NCI-H2107 treated with DMSO at 0.1 percent for 48 hours (cell line): ENCODE measurements at regions not wholly inside any gene's neighbourhood (a gene's known extent, or its start where the extent isn't known, plus 50 kb on each side); places are given as distances from the start of the nearest gene placed in this dataset.

ENCODE experiments used
- DNase-seq: peaks from one replicate; lab custom pipeline; 2025; ENCODE audit not compliant: unreplicated experiment; lab: John Stamatoyannopoulos, UW

DNA sequence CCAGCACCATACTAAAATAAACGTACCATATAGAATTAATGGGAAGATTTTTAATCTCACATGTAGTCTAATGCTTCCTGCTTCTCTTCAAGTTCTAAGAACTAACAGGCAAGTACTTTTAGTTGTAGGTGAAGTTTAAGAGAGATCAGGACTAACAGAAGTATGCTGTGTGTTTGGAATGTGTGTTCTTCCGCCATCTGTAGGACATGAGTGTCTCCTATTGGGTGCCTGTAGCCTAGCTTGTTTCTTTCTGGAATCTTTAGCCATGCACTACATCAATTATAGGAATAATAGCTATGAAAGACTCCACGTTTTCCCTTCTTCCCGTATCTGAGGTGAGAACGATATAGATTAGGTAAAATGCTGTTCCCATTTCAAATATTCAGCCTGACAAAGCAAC lies 140.2 kb upstream of the AHR start:
- DNase-seq = no peak

DNA sequence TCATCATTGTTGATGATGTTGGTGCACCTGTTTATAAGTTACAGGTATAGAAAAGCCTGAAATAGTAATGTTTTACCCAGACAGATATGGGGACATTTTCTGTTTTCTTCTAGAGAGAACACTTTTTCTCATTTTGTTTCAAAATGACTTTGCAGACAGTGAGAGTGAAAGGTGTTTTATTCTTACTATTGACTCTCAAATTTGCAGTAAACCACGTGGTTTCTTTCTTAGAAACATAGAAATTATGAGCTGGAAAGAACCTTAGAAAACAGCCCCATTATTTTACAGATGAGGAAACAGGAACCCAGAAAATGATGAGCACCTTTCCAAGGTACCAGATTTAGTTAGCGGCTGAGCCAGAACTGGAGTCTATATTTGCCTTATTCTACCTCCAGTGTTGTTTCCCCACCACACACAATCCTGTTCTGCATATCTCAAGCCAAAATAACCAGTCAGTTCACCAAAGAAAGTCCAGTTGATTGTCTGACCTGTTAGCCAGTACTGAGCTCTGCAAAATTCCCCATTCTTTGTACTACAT lies 138.9 kb upstream of the AHR start:
- DNase-seq = no peak

DNA sequence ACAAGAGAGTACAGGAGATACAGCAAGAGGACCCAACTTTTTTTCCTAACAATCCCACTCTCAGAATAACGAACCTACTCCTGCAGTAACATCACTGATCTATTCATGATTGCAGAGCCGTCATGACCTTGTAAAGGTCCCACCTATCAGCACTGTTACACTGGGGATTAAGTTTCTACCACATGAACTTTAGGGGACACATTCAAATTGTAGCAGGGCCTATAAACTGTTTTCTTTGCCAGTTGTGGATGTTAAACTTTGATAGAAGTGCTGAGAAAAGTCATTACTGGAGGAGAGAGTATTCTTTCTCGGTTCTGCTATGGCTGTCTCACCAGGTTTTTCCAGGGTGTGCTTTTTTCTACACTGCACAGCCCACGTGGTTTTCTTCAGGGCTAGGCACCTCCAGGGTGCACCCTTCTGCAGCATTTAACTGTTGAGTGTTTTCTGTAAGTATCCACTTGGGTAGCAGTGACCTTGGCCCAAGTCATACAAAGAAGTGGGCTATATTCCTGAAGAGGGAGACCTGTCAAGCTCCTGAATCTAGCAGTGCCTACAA lies 131.6 kb upstream of the AHR start:
- no peak for DNase-seq

- no peak for DNase-seq
These were observed 130.0 kb upstream of the AHR start for GRCh38 chr7:17168416-17168815.

DNA sequence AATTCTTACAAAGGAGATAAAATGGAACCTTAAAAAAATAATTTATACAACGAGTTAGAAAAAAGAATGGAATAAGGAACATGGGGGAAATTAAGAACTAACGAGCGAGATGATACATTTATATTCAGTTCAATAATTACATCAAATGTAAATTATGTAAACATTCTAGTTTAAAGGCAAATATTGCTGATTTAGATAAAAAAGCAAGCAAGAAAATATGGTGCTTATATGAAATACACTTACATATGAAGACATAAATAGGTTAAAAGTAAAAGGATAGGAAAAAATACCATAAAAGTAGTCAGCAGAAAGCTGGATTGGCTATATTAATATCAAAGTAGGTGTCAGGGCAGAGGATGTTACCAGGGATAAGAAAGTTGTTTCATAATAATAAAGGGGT lies 127.0 kb upstream of the AHR start:
- no peak for DNase-seq

DNA sequence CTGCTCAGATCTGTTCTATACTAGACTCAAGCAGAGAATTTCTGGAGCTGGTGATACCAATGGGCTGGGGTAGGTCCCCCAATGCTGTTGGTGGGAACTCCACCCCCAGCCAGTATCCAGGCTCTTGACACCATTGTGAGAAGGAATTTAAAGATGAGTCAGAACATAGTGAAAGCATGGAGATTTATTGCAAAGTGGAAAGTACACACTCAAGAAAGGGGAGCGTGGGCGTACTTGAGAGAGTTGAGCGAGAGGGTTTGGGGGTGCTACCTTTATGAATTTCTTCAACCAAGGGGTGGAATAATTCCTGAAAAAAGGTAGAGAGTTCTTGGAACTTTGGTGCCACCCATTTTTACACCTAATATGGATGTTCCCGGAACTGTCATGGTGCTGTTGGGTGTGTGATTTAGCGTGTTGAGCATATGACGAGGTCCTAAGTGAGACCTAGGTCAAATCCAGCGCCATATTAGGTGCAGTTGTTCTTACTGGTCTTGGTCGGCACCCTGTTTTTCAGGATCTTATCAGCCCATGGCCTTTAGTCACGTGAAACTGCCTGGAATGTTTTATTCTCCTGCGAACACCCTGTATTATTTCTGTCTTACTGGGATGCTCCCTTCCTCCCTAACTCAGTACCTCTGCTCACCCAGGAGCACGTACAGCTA lies 122.0 kb upstream of the AHR start:
- no peak for DNase-seq

- no peak for DNase-seq
These were observed 119.9 kb upstream of the AHR start for GRCh38 chr7:17178545-17178944.

DNA sequence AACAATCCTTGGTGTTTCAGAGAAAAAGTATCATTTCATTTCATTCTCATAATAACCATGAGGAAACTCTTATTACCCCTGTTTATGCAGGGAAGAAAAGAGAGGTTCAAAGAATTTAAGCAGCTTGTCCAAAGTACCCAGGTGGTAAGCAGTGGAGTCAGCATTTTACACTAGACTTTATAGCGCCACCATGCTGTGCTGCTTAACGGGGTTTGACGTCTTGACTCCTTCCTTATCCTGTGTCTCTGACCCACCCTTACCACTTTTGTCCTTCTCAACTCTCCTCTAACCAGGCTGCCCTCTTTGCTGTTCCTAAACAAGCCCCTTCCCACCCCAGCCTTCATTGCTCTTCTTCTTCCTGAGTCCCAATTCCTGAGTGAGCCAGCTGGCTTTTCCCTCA lies 117.0 kb upstream of the AHR start:
- no peak for DNase-seq

DNA sequence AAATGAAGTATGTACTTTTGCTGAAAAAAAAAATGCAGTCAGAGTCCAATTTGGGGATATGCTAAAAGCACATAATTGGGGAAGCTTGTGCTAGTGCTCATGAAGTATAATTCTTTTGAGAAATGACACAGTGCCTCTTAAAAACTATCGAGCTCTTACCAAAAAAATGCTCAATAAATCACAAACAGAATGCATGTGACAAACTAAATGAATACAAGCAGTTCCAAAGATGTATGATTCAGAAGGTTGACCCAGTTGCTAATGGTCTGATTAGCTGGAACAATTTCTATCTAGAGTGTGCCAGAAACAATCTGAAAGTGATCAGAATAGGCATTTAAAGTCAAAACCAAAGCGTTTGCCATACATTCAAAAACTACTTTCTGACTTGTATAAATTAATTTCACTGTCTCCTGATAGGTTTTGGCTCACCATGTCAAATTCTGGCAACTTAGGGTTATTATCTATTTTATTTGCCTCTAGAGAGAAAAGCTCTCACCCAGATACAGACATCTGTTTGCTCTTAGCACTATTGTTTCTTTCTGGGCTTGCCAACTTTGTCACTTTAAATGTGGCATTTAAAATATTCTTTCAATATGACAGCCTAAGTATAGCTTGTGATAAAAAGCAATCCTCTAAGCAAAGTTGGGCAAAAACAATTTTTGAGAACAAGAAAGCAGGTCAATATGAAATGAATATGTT lies 114.7 kb upstream of the AHR start:
- DNase-seq = no peak

DNA sequence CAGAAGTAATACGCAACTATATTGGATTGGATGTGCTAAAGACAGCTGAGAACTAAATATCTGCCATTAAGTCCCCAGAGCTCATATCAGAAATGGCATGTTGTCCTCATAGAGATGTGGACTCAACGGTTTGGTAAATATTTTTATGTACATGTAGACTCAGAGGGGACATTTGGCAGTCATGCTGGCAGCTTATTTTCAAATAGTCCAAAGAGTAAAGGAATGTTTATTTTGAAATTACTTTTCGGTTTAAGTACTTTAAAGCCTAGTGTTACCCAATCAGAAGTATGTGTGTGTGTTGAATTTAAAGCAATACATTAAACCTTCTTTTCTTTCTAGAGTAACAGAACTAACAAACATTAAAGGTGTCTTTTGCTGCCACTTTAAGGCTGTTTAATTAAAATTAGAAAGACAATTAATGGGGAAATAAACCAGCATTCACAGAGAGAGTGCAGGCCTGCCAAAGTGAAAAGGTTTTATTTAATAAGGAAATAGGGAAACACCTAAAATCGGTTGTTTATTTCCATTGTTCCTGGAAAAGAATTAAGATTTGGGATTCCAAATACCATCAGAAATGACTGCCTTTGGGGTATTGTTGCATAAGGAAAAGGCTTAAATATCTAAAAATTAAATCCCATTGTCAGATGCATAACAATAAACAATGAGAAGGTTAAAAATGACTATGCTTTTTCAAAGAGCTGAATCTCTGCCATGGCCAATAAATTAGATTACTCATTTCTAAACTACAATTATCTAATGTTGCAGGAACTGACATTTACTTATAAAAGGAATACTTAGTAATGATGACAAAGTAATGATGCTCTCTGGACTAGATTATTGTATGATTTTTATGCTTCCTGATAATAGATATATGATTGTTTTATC lies 113.4 kb upstream of the AHR start:
- no peak for DNase-seq

- no peak for DNase-seq
These were observed 112.8 kb upstream of the AHR start for GRCh38 chr7:17185690-17186070.

DNA sequence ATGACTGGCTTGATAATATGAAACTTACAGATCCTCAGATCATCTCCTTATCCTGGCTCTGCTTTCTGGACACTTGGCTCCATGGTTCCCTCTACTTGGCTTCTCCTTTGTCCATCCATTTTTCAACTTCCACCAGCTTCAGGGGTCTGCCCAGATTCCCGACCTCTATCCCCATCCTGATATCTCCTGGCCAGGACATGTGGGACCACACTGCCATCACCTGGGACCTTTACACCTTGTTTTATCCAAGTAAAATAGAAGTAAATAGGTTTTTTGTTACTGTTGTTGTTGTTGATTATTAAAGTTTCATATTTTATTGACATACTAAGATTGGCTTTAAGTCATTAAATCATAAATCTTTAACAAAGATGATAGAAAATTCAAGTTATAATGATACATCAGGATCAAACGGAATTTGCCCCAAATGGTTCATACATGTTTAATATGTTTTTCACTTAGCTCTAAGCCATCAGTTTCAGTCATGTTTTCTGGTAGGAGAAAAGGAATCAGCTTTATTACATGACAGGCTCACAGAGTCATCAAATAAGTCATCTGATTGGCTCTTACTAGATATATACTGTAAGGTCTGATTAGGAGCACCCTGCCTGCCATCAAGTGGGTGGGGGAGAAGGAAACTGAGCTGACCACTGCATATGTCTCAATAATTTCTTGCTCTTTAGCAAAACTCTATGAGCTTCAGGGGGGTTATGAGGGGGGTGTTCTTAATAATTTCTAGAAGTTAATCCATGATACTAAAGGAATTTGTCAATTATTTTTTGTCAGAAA lies 111.5 kb upstream of the AHR start:
- DNase-seq = no peak

DNA sequence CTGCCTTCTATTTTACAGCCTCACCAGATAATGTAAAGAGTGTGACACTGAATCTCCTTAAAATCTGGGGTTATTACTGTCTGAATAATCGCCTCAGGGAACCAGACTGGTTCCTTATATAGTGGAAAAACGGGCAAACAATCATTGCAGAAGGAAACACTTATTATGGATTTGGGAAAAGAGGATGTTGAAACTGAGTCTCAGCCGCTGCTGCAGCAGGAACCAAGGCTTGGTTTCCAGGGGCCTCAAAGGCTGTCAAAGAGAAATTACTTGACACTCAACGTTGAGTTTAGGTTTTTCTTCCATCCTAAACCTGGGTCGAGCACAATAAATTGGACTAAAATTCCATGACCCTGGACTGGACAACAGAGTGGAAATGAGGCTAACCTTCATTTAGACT lies 103.8 kb upstream of the AHR start:
- no peak for DNase-seq

- DNase-seq = no peak
These were observed 102.9 kb upstream of the AHR start for GRCh38 chr7:17195576-17195975.

- no peak for DNase-seq
These were observed 92.5 kb upstream of the AHR start for GRCh38 chr7:17205910-17206309.

GRCh38 chr7:17206349-17206905 lies 92.0 kb upstream of the AHR start:
- DNase-seq = no peak

- no peak for DNase-seq
These were observed 91.2 kb upstream of the AHR start for GRCh38 chr7:17207220-17207619.

GRCh38 chr7:17209101-17209500 lies 89.4 kb upstream of the AHR start:
- no peak for DNase-seq

DNA sequence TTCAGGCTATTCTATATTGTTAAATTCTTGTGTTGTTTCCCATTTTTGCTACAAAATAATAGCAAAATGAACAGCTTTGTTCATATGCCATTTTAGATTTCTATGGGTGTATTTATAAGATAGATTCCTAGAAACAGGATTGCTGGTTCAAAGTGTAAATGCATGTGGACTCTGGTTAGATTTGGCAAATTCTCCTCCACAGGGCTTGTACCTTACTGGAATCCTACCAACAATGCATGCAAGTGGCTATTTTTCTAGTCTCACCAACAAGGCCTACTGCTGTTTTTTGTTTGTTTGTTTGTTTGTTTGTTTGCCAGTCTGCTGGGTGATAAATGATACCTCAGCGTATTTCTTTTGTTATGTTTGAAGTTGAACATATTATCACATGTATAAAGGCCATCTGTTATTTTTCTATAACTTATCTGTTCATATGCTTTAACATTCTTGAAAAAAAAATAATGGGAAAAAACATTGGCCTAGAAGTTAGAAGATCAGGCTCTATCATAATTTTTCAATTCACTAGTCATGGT lies 87.1 kb upstream of the AHR start:
- no peak for DNase-seq

DNA sequence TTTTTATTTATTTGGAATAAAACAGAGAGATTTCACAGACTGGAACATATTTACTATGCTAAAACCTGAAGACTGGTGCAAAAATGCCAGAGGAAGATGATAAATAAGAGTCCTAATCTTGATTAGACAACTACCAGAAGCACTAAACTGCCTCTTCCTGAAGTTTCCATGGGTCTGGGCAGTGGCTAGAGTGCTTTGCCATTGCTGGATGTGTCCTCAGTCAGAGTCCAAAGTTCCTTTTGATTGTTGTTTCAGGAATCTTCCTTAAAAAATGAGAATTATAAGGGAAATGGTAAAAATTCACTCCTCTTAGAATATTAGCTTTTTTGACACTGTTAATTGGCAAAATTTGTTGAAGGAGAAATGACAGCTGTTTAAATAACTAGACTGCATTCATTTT lies 86.3 kb upstream of the AHR start:
- no peak for DNase-seq
